ENCODE measurements at regions not wholly inside any gene's neighbourhood (a gene's known extent, or its start where the extent isn't known, plus 50 kb on each side); places are given as distances from the start of the nearest gene placed in this dataset.

GRCh38 chr2:240213476-240214421, 73.3 kb upstream of the OTOS start:
- DNase-seq (ENCODE audit: low spot score): no peak
- WGBS (ENCODE audit: low lambda C conversion rate, missing lambda C conversion rate): 73% methylated on average over 21 of the region's 22 CpGs
- H3K79me2 ChIP-seq: no peaks in the 10 kb centered on the region
- no peak for TF ChIP-seq EZH2phosphoT487 (IDR thresholded peaks at IDR 0.05; ENCODE audit: low read depth, severe bottlenecking, unreplicated experiment)
- no peak for TF ChIP-seq CTCF (IDR thresholded peaks at IDR 0.05; ENCODE audit: poor library complexity)
- TF ChIP-seq EZH2 (IDR thresholded peaks at IDR 0.05; ENCODE audit: borderline replicate concordance): no peak
- H3K4me1 ChIP-seq (ENCODE audit: insufficient read depth): no peaks in the 10 kb centered on the region
- H3K36me3 ChIP-seq (replicated peaks; ENCODE audit: insufficient read depth, low read depth): no peaks in the 10 kb centered on the region
- no peaks in the 10 kb centered on the region for H4K20me1 ChIP-seq (ENCODE audit: insufficient read depth, poor library complexity, severe bottlenecking)
- H3K27ac ChIP-seq: no peak overlapping the region
- H3K9me3 ChIP-seq (ENCODE audit: low read depth): no peaks in the 10 kb centered on the region
- H3K27me3 ChIP-seq: no peaks in the 10 kb centered on the region
- H3K4me3 ChIP-seq: no peak overlapping the region
- H3K4me2 ChIP-seq: no peak overlapping the region
- no peak overlapping the region for H2AFZ ChIP-seq
- no peaks in the 10 kb centered on the region for H3K9me2 ChIP-seq (replicated peaks; ENCODE audit: insufficient read depth)

GRCh38 chr2:240214790-240215675, 74.6 kb upstream of the OTOS start:
- Histone ChIP-seq H3K4me2 (no peak overlapping the region), H4K20me1 (ENCODE audit: insufficient read depth, poor library complexity, severe bottlenecking) (no peaks in the 10 kb centered on the region), H3K4me1 (ENCODE audit: insufficient read depth) (no peaks in the 10 kb centered on the region), H2AFZ (no peak overlapping the region), H3K27ac (no peak overlapping the region), H3K36me3 (replicated peaks; ENCODE audit: insufficient read depth, low read depth) (no peaks in the 10 kb centered on the region), H3K79me2 (no peaks in the 10 kb centered on the region), H3K9me2 (replicated peaks; ENCODE audit: insufficient read depth) (no peaks in the 10 kb centered on the region), H3K4me3 (no peak overlapping the region), H3K9me3 (ENCODE audit: low read depth) (no peaks in the 10 kb centered on the region), H3K27me3 (no peaks in the 10 kb centered on the region)
- WGBS (ENCODE audit: low lambda C conversion rate, missing lambda C conversion rate): 94% methylated on average over 24 of the region's 25 CpGs
- DNase-seq (ENCODE audit: low spot score): no peak
- TF ChIP-seq EZH2 (IDR thresholded peaks at IDR 0.05; ENCODE audit: borderline replicate concordance): no peak

- no peak overlapping the region for H3K4me3 ChIP-seq
- H3K4me2 ChIP-seq: no peak overlapping the region
- TF ChIP-seq EZH2phosphoT487 (IDR thresholded peaks at IDR 0.05; ENCODE audit: low read depth, severe bottlenecking, unreplicated experiment): no peak
- no peak for TF ChIP-seq EZH2 (IDR thresholded peaks at IDR 0.05; ENCODE audit: borderline replicate concordance)
- TF ChIP-seq CTCF (IDR thresholded peaks at IDR 0.05; ENCODE audit: poor library complexity): no peak
- WGBS (ENCODE audit: low lambda C conversion rate, missing lambda C conversion rate): 92% methylated on average over 8 of the region's 8 CpGs
- no peaks in the 10 kb centered on the region for H3K4me1 ChIP-seq (ENCODE audit: insufficient read depth)
- H3K36me3 ChIP-seq (replicated peaks; ENCODE audit: insufficient read depth, low read depth): no peaks in the 10 kb centered on the region
- no peak for DNase-seq (ENCODE audit: low spot score)
- H2AFZ ChIP-seq: no peak overlapping the region
- H4K20me1 ChIP-seq (ENCODE audit: insufficient read depth, poor library complexity, severe bottlenecking): no peaks in the 10 kb centered on the region
- H3K27ac ChIP-seq: no peak overlapping the region
- no peaks in the 10 kb centered on the region for H3K27me3 ChIP-seq
- H3K9me2 ChIP-seq (replicated peaks; ENCODE audit: insufficient read depth): no peaks in the 10 kb centered on the region
- H3K9me3 ChIP-seq (ENCODE audit: low read depth): no peaks in the 10 kb centered on the region
- no peaks in the 10 kb centered on the region for H3K79me2 ChIP-seq
Observed at GRCh38 chr2:240215676-240216051, 75.2 kb upstream of the OTOS start.

- Histone ChIP-seq H3K4me1 (ENCODE audit: insufficient read depth) (no peaks in the 10 kb centered on the region), H3K27ac (no peak overlapping the region), H3K36me3 (replicated peaks; ENCODE audit: insufficient read depth, low read depth) (no peaks in the 10 kb centered on the region), H4K20me1 (ENCODE audit: insufficient read depth, poor library complexity, severe bottlenecking) (no peaks in the 10 kb centered on the region), H3K79me2 (no peaks in the 10 kb centered on the region), H3K9me3 (ENCODE audit: low read depth) (no peaks in the 10 kb centered on the region), H2AFZ (no peak overlapping the region), H3K4me3 (no peak overlapping the region), H3K27me3 (no peaks in the 10 kb centered on the region), H3K4me2 (no peak overlapping the region), H3K9me2 (replicated peaks; ENCODE audit: insufficient read depth) (no peaks in the 10 kb centered on the region)
- no peak for DNase-seq (ENCODE audit: low spot score)
- 89% methylated on average over 8 of the region's 8 CpGs for WGBS (ENCODE audit: low lambda C conversion rate, missing lambda C conversion rate)
- TF ChIP-seq EZH2 (IDR thresholded peaks at IDR 0.05; ENCODE audit: borderline replicate concordance) (no peak), CTCF (IDR thresholded peaks at IDR 0.05; ENCODE audit: poor library complexity) (no peak), EZH2phosphoT487 (IDR thresholded peaks at IDR 0.05; ENCODE audit: low read depth, severe bottlenecking, unreplicated experiment) (no peak)
Observed at GRCh38 chr2:240216167-240216566, 75.7 kb upstream of the OTOS start.
